GM10266 (cell line): ENCODE measurements at regions not wholly inside any gene's neighbourhood (a gene's known extent, or its start where the extent isn't known, plus 50 kb on each side); places are given as distances from the start of the nearest gene placed in this dataset.
"Not testable (repeated sequence)": the region's sequence is repeated elsewhere in the genome, so short reads cannot be mapped to it uniquely, and the experiment has no call there.

Source experiments
- DNase-seq: peaks from one replicate; pipeline ENCODE4 v3.0.0; 2012; ENCODE audit errors: extremely low spot score
- TF ChIP-seq, protein P1 (sequence below): IDR thresholded peaks from 2 replicates; pipeline ENCODE4 v1.5.1; 2012; ENCODE audit warnings: mild to moderate bottlenecking, low read depth; ENCODE audit not compliant: control insufficient read depth, insufficient read depth; ENCODE audit errors: missing control alignments

DNA sequence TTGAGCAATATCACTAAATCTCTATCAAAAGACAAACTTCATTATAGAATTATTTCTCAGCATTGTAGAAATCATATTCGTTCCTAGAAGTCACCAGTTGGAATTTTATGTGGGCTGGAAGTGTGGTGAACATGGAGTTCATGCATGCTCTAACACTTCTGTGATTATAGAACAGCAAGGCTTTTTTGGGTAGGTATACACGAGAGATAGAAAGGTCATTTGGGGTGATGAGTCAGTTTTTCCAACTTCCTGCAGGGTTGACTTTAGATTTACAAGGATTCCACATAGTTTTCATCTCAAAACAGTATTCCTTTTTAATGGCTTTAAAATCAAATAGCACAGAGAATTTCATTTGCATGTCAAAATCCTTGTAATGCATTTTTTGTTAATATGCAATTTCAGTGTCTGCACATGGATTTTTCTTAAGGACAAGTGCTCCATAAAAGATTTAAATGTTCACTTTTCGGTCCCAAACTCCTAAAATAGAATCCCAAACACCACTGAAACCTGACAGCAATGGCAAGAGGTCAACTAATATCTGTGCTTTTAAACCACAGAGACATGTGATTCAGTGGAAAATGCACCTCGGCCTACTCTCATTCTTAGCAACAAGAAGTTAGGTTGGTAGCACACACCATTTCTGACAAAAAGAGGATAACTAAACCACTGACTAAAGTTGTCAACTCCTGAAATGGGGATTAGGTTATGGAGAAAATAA lies 211.0 kb downstream of the MOXD1 start:
- DNase-seq = peak; percentile 24
- TF ChIP-seq, protein P1, sequence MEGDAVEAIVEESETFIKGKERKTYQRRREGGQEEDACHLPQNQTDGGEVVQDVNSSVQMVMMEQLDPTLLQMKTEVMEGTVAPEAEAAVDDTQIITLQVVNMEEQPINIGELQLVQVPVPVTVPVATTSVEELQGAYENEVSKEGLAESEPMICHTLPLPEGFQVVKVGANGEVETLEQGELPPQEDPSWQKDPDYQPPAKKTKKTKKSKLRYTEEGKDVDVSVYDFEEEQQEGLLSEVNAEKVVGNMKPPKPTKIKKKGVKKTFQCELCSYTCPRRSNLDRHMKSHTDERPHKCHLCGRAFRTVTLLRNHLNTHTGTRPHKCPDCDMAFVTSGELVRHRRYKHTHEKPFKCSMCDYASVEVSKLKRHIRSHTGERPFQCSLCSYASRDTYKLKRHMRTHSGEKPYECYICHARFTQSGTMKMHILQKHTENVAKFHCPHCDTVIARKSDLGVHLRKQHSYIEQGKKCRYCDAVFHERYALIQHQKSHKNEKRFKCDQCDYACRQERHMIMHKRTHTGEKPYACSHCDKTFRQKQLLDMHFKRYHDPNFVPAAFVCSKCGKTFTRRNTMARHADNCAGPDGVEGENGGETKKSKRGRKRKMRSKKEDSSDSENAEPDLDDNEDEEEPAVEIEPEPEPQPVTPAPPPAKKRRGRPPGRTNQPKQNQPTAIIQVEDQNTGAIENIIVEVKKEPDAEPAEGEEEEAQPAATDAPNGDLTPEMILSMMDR = no peak

DNA sequence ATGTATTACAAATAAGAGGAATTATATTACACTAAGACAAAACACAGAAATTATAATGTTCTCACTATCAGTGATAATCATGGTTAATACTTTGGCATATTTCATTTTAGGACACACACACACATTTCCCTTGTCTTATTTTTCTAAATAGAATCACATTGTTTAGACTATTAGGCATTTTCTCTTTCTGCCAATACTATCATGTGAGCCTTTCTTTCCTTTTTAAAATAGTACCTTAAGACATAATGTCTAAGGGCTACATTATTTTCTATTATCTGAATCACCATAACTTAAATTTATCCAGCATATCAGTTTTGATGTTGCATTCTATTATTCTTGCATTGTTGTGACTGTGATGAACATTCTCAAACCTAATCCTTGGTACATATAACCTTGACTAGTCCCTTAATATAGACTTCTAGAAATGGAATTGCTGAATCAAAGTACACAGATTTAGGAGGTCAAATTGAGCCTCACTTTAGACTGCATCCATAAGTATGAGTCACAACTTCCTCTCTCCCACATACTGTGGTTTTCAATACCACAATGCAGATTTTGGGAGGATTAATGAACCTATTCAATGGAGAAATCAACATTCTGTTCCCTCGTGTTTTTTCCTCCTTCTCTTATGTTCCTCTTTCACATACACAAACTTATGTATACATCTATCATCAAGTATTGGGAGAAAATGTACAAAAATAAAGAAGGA lies 212.6 kb downstream of the MOXD1 start:
- TF ChIP-seq, protein P1 = no peak
- no peak for DNase-seq

GRCh38 chr6:132187816-132188215 lies 213.5 kb downstream of the MOXD1 start:
- TF ChIP-seq, protein P1 = no peak
- DNase-seq = no peak

GRCh38 chr6:132184966-132185365 lies 216.3 kb downstream of the MOXD1 start:
- not testable (repeated sequence) for DNase-seq

DNA sequence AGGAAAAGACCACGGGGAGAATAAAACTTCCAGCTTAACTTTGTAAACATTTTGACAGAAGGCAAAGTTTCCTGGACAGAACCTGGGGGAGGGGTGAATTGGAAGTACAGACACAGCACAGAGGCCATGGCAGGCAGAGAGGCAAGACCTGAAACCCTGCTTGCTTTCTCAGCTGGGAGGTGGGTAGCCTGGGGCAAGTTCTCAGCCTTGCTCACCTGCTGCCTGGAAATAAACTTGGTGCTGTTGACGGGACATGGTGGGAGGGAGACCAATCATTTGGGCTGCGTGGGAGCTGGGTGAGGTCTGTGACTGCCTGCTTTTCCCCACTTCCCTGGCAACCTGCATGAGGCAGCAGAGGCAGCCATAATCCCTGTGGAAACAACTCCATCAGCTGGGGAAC lies 221.3 kb downstream of the MOXD1 start:
- DNase-seq = no peak
- TF ChIP-seq, protein P1 = no peak

DNA sequence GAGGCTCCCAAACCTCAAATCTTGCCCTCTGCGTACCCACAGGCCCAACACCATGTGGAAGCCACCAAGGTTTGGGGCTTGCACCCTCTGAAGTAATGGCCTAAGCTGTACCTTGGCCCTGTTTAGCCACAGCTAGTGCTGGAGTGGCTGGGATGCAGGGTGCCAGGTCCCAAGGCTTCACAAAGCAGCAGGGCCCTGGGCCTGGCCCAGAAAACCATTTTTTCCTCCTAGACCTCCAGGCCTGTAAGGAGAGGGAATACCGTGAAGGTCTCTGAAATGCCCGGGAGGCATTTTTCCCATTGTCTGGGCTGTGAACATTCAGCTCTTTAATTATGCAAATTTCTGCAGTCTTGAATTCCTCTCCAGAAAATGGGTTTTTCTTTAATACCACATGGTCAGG lies 223.7 kb upstream of the CCN2 start:
- TF ChIP-seq, protein P1 = no peak
- DNase-seq = no peak

GRCh38 chr6:132168961-132169360 lies 217.8 kb upstream of the CCN2 start:
- TF ChIP-seq, protein P1 = no peak

More at GRCh38 chr6:132168961-132169360, 217.8 kb upstream of the CCN2 start:
- no peak for DNase-seq
